Fibroblast of lung (primary cell): ENCODE measurements at regions not wholly inside any gene's neighbourhood (a gene's known extent, or its start where the extent isn't known, plus 50 kb on each side); places are given as distances from the start of the nearest gene placed in this dataset.

ENCODE experiments used
- EZH2 ChIP-seq: IDR thresholded peaks from 2 replicates; pipeline ENCODE4 v1.5.1; 2012; ENCODE audit warnings: low read length, control low read depth, mild to moderate bottlenecking; ENCODE audit errors: missing control alignments
- TF ChIP-seq, protein P1 (sequence below), 2 donors: IDR thresholded peaks in 1 of 2; conservative IDR thresholded peaks in 1 of 2; 1 replicate in 1 of 2; 2 replicates in 1 of 2; pipeline ENCODE4 v1.5.1; 2011 to 2012; ENCODE audit warnings: low read length in 2 of 2, control low read depth in 1 of 2, inconsistent platforms in 1 of 2, low read depth in 1 of 2, mild to moderate bottlenecking in 1 of 2

GRCh38 chr6:20008131-20008530, 171.0 kb downstream of the ID4 start:
- TF ChIP-seq, protein P1, sequence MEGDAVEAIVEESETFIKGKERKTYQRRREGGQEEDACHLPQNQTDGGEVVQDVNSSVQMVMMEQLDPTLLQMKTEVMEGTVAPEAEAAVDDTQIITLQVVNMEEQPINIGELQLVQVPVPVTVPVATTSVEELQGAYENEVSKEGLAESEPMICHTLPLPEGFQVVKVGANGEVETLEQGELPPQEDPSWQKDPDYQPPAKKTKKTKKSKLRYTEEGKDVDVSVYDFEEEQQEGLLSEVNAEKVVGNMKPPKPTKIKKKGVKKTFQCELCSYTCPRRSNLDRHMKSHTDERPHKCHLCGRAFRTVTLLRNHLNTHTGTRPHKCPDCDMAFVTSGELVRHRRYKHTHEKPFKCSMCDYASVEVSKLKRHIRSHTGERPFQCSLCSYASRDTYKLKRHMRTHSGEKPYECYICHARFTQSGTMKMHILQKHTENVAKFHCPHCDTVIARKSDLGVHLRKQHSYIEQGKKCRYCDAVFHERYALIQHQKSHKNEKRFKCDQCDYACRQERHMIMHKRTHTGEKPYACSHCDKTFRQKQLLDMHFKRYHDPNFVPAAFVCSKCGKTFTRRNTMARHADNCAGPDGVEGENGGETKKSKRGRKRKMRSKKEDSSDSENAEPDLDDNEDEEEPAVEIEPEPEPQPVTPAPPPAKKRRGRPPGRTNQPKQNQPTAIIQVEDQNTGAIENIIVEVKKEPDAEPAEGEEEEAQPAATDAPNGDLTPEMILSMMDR (conservative IDR thresholded peaks at IDR 0.05 in 1 of 2, IDR thresholded peaks at IDR 0.05 in 1 of 2; ENCODE audit: low read depth in 1 of 2, low read length in 2 of 2), result no peak
- no peak for TF ChIP-seq EZH2
